Thyroid gland (tissue), 4 donors: ENCODE measurements at regions not wholly inside any gene's neighbourhood (a gene's known extent, or its start where the extent isn't known, plus 50 kb on each side); places are given as distances from the start of the nearest gene placed in this dataset.

ENCODE experiments used
- CTCF ChIP-seq, 6 experiments: fragments of 200-600 bp in 3 of 6; fragments of 450-650 bp in 3 of 6; sonication (generic) in 3 of 6; IDR thresholded peaks; one replicate each; pipeline ENCODE4 v1.5.1; 2016 to 2019; ENCODE audit warnings: antibody characterized with exemption in 6 of 6, mild to moderate bottlenecking in 2 of 6, inconsistent platforms in 1 of 6, moderate library complexity in 1 of 6
- POLR2A ChIP-seq, 2 donors: fragments of 450-650 bp; IDR thresholded peaks; one replicate each; pipeline ENCODE4 v1.6.1; 2017; ENCODE audit warnings: antibody characterized with exemption in 2 of 2, mild to moderate bottlenecking in 2 of 2, moderate library complexity in 1 of 2

- TF ChIP-seq CTCF (IDR thresholded peaks at IDR 0.05) (no peak), POLR2A (IDR thresholded peaks at IDR 0.05) (no peak)
Measured at GRCh38 chr4:35025152-35025834, 1219.0 kb downstream of the ARAP2 start.
